GM18873 (cell line): ENCODE measurements at regions not wholly inside any gene's neighbourhood (a gene's known extent, or its start where the extent isn't known, plus 50 kb on each side); places are given as distances from the start of the nearest gene placed in this dataset.
"Not testable (repeated sequence)": the region's sequence is repeated elsewhere in the genome, so short reads cannot be mapped to it uniquely, and the experiment has no call there.

ENCODE experiments used
- ATAC-seq: cut with Tn5 transposase; IDR thresholded peaks from one replicate; pipeline ENCODE4 v1.9.1; 2021; ENCODE audit warnings: mild to moderate bottlenecking, moderate library complexity, moderate number of reproducible peaks; ENCODE audit not compliant: unreplicated experiment, low FRiP score

GRCh38 chr5:34096033-34096432 is 53.0 kb upstream of the C1QTNF3 start:
- ATAC-seq = not testable (repeated sequence)

GRCh38 chr5:34099891-34100290 is 56.9 kb upstream of the C1QTNF3 start:
- ATAC-seq = not testable (repeated sequence)

DNA sequence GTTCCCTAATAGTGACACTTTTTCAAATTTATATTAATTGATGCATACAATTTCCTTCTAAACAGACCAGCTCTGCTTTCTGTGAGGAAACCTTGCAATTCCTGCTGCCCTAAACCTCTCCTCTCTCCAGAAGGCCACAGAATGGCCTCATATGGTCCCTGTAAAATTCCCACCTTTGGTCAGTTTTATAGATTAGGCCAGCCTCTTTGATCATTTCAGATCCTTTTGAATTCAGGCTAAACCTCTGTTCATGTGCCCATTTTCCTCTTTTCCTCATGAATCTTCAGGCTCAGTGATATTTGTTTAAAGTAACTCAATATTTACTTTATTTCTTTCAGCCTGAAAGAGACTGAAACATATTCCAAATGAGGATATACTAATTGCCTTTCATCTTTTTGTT is 58.6 kb upstream of the C1QTNF3 start:
- not testable (repeated sequence) for ATAC-seq

DNA sequence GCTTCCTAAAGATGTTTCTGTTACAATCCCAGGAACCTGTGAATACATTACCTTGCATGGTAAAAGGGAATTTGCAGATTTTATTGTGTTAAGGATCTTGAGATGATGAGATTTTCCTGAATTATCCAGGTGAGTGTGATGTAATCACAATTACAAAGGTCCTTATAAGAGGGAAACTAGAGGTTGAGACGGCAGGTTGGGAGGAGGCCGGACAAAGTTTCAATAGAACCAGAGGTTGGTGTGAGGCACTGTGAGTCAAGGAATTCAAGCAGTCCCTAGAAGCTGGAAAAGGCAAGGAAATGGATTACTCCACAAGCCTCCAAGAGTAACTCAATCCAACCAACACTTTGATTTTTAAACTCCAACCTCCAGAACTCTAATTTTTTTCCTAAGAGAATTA is 65.9 kb upstream of the C1QTNF3 start:
- ATAC-seq = not testable (repeated sequence)

DNA sequence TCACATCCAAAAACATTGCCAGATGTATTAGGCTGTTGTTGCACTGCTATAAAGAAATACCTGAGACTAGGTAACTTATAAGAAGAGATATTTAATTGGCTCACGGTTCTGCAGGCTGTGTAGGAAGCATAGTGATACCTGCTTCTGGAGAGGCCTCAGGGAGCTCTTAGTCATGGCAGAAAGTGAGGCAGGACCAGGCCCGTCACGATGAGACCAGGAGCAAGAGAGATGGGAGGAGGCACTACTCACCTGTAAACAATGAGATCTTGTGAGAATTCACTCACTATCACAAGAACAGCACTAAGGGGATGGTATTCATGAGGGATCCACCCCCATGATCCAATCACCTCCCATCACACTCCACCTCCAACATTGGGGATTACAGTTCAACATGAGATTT is 81.3 kb upstream of the C1QTNF3 start:
- not testable (repeated sequence) for ATAC-seq

- ATAC-seq = peak; percentile 66
Observed at GRCh38 chr5:34125354-34125753, 82.3 kb upstream of the C1QTNF3 start.

DNA sequence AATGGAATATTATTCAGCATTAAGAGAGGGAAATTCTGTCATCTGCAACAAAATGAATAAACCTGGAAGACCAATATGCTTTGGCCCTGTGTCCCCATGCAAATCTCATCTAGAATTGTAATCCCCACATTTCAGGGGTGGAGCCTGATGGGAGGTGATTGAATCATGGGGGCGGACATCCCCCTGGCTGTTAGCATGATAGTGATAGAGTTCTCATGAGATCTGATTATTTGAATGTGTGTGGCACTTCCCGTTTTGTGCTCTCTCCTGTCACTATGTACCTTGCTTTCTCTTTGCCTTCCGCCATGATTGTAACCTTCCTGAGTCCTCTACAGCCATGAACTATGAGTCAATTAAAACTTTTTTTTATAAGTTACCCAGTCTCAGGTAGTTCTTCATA is 83.7 kb upstream of the C1QTNF3 start:
- ATAC-seq = not testable (repeated sequence)

- not testable (repeated sequence) for ATAC-seq
Observed at GRCh38 chr5:34127818-34128217, 84.8 kb upstream of the C1QTNF3 start.

DNA sequence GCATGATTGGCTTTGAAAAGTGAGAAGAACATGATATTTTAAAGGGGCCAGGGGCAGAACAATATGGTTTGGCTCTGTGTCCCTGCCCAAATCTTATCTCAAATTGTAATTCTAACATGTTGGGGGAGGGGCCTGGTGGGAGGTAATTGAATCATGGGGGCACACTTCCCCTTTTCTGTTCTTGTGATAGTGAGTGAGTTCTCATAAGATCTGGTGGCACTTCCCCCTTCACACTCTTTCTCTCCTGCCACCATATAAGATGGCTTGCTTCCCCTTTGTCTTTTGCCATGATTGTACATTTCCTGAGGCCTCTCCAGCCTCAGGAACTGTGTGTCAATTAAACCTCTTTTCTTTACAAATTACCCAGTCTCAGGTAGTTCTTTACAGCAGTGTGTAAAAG is 85.9 kb upstream of the C1QTNF3 start:
- not testable (repeated sequence) for ATAC-seq

- not testable (repeated sequence) for ATAC-seq
Observed at GRCh38 chr5:34154988-34155387, 112.0 kb upstream of the C1QTNF3 start.

DNA sequence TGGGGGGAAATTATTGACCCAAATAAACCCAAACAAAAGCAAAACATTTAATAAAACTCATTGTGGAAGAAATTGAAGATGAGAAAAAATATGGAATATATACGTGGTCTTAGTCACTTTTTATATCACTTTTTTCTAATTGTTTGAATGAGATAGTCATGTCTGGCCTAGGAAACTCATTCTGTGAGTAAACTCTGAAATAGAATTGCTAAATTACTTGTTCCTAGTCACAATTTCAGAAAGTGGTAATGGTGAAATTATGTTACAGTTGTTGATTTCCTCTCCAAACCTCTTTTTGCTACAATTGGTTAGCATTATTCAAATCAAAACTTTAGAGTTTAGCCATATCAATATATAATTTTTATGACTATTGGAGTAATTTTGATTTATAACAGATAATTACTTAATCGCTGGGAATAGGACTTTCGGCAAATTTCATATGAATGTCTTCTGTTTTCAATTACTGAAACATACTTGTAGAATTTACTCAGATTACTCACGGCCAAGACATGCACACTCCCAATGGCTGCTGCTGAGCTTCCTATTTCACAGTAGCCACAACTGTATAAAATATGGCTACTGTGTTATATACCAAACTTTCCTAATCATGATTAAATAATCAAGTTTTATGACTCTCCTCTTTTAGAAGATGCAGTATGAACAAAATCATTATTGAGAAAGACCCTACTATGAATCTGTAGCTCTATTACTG is 113.8 kb upstream of the C1QTNF3 start:
- not testable (repeated sequence) for ATAC-seq

DNA sequence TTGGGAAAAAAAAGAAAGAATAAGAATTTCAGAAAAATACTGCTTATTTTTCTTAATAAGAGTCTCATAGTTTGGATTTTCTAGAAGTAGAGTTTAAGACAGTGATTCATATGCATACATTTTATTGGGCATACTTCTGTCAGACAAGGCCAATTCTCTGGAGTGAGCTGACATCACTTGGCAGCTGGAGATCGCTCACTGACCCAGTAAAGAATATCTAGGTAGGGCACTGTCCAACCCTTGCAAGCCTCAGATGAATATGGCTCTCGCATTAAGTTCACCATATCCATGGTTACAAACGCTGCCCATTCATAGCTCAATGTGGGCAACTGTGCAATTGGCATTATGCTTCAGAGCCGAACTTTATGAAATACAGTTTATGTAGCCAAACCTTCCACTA is 117.9 kb upstream of the C1QTNF3 start:
- not testable (repeated sequence) for ATAC-seq

DNA sequence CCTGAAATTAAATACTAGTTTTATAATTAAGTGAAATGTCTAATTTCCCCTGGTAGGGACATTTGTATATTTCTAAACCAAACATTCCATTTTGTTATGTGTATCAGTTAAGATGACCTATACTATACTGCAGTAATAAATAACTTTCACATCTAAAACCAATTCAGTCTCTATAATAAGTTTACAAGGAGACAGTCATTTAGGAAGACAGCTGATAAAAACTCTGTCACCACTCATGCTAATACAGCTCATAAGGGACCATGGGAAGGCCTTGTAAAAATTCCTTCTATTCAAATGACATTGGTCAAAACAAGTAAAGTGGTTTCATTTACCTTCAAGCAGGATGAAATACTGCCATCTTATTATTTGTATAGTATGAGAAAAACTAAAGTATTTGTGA is 128.4 kb upstream of the C1QTNF3 start:
- ATAC-seq = not testable (repeated sequence)

GRCh38 chr5:34179453-34180190 is 136.6 kb upstream of the C1QTNF3 start:
- ATAC-seq = not testable (repeated sequence)

DNA sequence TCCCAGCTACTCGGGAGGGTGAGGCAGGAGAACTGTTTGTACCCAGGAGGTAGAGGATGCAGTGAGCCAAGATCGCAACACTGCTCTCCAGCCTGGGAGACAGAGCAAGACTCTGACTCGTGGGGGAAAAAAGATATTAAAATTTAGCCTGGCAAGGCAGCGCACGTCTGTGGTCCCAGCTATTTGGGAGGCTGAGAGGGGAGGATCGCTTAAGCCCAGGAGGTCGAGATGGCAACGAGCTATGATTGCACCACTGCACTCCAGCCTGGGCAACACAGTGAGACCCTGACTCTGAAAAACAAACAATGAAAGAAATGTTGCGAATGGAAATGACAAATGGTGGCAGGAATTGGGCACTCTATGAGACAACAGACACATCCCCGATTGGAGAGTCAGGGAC is 137.2 kb upstream of the C1QTNF3 start:
- not testable (repeated sequence) for ATAC-seq

- ATAC-seq = not testable (repeated sequence)
Observed at GRCh38 chr5:34180940-34181614, 138.1 kb upstream of the C1QTNF3 start.

- ATAC-seq = not testable (repeated sequence)
Observed at GRCh38 chr5:34185005-34185404, 142.0 kb upstream of the C1QTNF3 start.

- ATAC-seq = not testable (repeated sequence)
Observed at GRCh38 chr5:34185572-34185971, 142.6 kb upstream of the C1QTNF3 start.

GRCh38 chr5:34186108-34186507 is 143.1 kb upstream of the C1QTNF3 start:
- ATAC-seq = not testable (repeated sequence)

DNA sequence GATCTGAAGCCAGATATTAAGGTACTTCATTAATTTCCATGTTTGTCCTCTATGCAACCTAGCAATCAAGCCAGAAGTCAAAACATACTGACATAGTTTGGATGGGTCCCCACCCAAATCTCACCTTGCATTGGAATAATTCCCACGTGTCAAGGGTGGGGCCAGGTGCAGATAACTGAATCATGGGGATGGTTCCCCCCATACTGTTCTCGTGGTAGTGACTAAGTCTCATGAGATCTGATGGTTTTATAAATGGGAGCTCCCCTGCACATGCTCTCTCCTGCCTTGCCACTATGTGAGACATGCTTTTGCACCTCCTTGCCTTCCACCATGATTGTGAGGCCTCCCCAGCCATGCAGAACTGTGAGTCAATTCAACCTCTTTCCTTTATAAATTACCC is 143.9 kb upstream of the C1QTNF3 start:
- not testable (repeated sequence) for ATAC-seq

GRCh38 chr5:34187441-34187840 is 144.4 kb upstream of the C1QTNF3 start:
- not testable (repeated sequence) for ATAC-seq
